Astrocyte (in vitro differentiated cells and primary cell): ENCODE measurements at regions not wholly inside any gene's neighbourhood (a gene's known extent, or its start where the extent isn't known, plus 50 kb on each side); places are given as distances from the start of the nearest gene placed in this dataset.
"Not testable (repeated sequence)": the region's sequence is repeated elsewhere in the genome, so short reads cannot be mapped to it uniquely, and the experiment has no call there.

Experiments used
- DNase-seq: peaks from one replicate; pipeline ENCODE4 v3.0.0-alpha.2; 2010; ENCODE audit warnings: low read depth
- FAIRE-seq: peaks from 2 replicates; lab custom pipeline; 2011; peaks lifted over from hg19 to GRCh38; lab: Jason Lieb, UNC
- H2AFZ ChIP-seq: 2 replicates; pipeline ENCODE4 v1.6.0; 2012; ENCODE audit warnings: low read depth, low read length, inconsistent platforms
- H3K27ac ChIP-seq: 2 replicates; pipeline ENCODE4 v1.5.1; 2011; ENCODE audit warnings: low read depth, low read length, inconsistent platforms
- H3K27me3 ChIP-seq: 2 replicates; pipeline ENCODE4 v1.6.0; 2011; ENCODE audit warnings: low read length, inconsistent platforms; ENCODE audit not compliant: insufficient read depth
- H3K36me3 ChIP-seq: 2 replicates; pipeline ENCODE4 v1.5.1; 2011; ENCODE audit warnings: low read length, inconsistent platforms; ENCODE audit not compliant: insufficient read depth
- H3K4me1 ChIP-seq: 2 replicates; pipeline ENCODE4 v1.5.1; 2011; ENCODE audit warnings: low read length, inconsistent platforms; ENCODE audit not compliant: insufficient read depth
- H3K4me2 ChIP-seq: 2 replicates; pipeline ENCODE4 v1.6.0; 2012; ENCODE audit warnings: low read length, inconsistent platforms
- H3K4me3 ChIP-seq: 2 replicates; pipeline ENCODE4 v1.5.1; 2011; ENCODE audit warnings: low read depth, mild to moderate bottlenecking, low read length, inconsistent platforms; ENCODE audit not compliant: insufficient read depth
- H3K79me2 ChIP-seq: 2 replicates; pipeline ENCODE4 v1.6.0; 2012; ENCODE audit warnings: mild to moderate bottlenecking, low read length, inconsistent platforms; ENCODE audit not compliant: insufficient read depth
- H3K9ac ChIP-seq: 2 replicates; pipeline ENCODE4 v1.6.0; 2012; ENCODE audit warnings: mild to moderate bottlenecking, low read length, inconsistent platforms
- H3K9me3 ChIP-seq: 2 replicates; pipeline ENCODE4 v1.5.1; 2012; ENCODE audit warnings: low read depth, mild to moderate bottlenecking, low read length, inconsistent platforms; ENCODE audit not compliant: insufficient read depth
- H4K20me1 ChIP-seq: 2 replicates; pipeline ENCODE4 v1.6.0; 2012; ENCODE audit warnings: low read length, inconsistent platforms; ENCODE audit not compliant: insufficient read depth
- H3K27ac Mint-ChIP-seq: one replicate; pipeline ENCODE4 v1.8.0; 2021; ENCODE audit warnings: mild to moderate bottlenecking, mixed read lengths; ENCODE audit not compliant: unreplicated experiment
- H3K27me3 Mint-ChIP-seq: one replicate; pipeline ENCODE4 v1.8.0; 2021; ENCODE audit warnings: low read depth, mixed read lengths; ENCODE audit not compliant: unreplicated experiment
- H3K36me3 Mint-ChIP-seq: one replicate; pipeline ENCODE4 v1.8.0; 2021; ENCODE audit warnings: low read depth, mixed read lengths; ENCODE audit not compliant: unreplicated experiment
- H3K4me1 Mint-ChIP-seq: one replicate; pipeline ENCODE4 v1.8.0; 2021; ENCODE audit warnings: low read depth, mixed read lengths; ENCODE audit not compliant: unreplicated experiment
- H3K4me3 Mint-ChIP-seq: one replicate; pipeline ENCODE4 v1.8.0; 2021; ENCODE audit warnings: mild to moderate bottlenecking, moderate library complexity, mixed read lengths; ENCODE audit not compliant: unreplicated experiment
- H3K9me3 Mint-ChIP-seq: one replicate; pipeline ENCODE4 v1.8.0; 2021; ENCODE audit warnings: mild to moderate bottlenecking, mixed read lengths; ENCODE audit not compliant: unreplicated experiment
- CTCF ChIP-seq: IDR thresholded peaks from 2 replicates; pipeline ENCODE4 v1.5.1; 2011; ENCODE audit warnings: low read depth, mild to moderate bottlenecking, inconsistent platforms, low read length, moderate library complexity; ENCODE audit not compliant: insufficient read depth
- EZH2 ChIP-seq: IDR thresholded peaks from 2 replicates; pipeline ENCODE4 v1.6.1; 2012; ENCODE audit warnings: mild to moderate bottlenecking, low read length, inconsistent platforms; ENCODE audit not compliant: insufficient read depth

GRCh38 chr4:164345756-164346155 lies 408.2 kb upstream of the SMIM31 start:
- Histone ChIP-seq H4K20me1 (no peaks in the 10 kb centered on the region), H3K9me3 (no peaks in the 10 kb centered on the region), H3K9ac (no peak overlapping the region), H3K4me1 (no peaks in the 10 kb centered on the region), H2AFZ (no peak overlapping the region), H3K27me3 (no peaks in the 10 kb centered on the region), H3K4me3 (no peak overlapping the region), H3K79me2 (no peaks in the 10 kb centered on the region), H3K4me2 (no peak overlapping the region), H3K27ac (no peak overlapping the region), H3K36me3 (no peaks in the 10 kb centered on the region)
- peak; percentile 21 for DNase-seq
- peaks cover 5% of the 10 kb centered on the region for H3K9me3 Mint-ChIP-seq
- FAIRE-seq, result no peak
- peaks cover 8% of the 10 kb centered on the region for H3K4me1 Mint-ChIP-seq
- H3K27ac Mint-ChIP-seq, result no peak overlapping the region
- no peak overlapping the region for H3K4me3 Mint-ChIP-seq
- no peaks in the 10 kb centered on the region for H3K27me3 Mint-ChIP-seq
- TF ChIP-seq CTCF, result no peak
- TF ChIP-seq EZH2, result no peak
- no peaks in the 10 kb centered on the region for H3K36me3 Mint-ChIP-seq

- no peak for TF ChIP-seq EZH2
- TF ChIP-seq CTCF, result no peak
- no peaks in the 10 kb centered on the region for H3K36me3 Mint-ChIP-seq
- no peaks in the 10 kb centered on the region for H3K9me3 Mint-ChIP-seq
- FAIRE-seq, result no peak
- no peak overlapping the region for H3K4me3 ChIP-seq
- no peaks in the 10 kb centered on the region for H3K36me3 ChIP-seq
- peaks cover 8% of the 10 kb centered on the region for H3K4me1 Mint-ChIP-seq
- DNase-seq, result peak; percentile 41
- H3K79me2 ChIP-seq, result no peaks in the 10 kb centered on the region
- H4K20me1 ChIP-seq, result no peaks in the 10 kb centered on the region
- H3K27ac ChIP-seq, result no peak overlapping the region
- H3K9ac ChIP-seq, result no peak overlapping the region
- H3K4me2 ChIP-seq, result no peak overlapping the region
- no peaks in the 10 kb centered on the region for H3K27me3 ChIP-seq
- no peaks in the 10 kb centered on the region for H3K27me3 Mint-ChIP-seq
- no peak overlapping the region for H2AFZ ChIP-seq
- no peak overlapping the region for H3K4me3 Mint-ChIP-seq
- no peaks in the 10 kb centered on the region for H3K9me3 ChIP-seq
- H3K4me1 ChIP-seq, result no peaks in the 10 kb centered on the region
- no peak overlapping the region for H3K27ac Mint-ChIP-seq
These were observed 403.9 kb upstream of the SMIM31 start for GRCh38 chr4:164350061-164350460.

- H2AFZ ChIP-seq, H3K27me3 Mint-ChIP-seq, DNase-seq, H3K36me3 ChIP-seq, H3K27me3 ChIP-seq, H3K36me3 Mint-ChIP-seq, H3K9ac ChIP-seq, H3K27ac ChIP-seq, H3K4me1 Mint-ChIP-seq, FAIRE-seq, H3K9me3 Mint-ChIP-seq, H3K4me2 ChIP-seq, H3K4me3 Mint-ChIP-seq, H3K4me3 ChIP-seq, H3K79me2 ChIP-seq, H3K4me1 ChIP-seq, H3K27ac Mint-ChIP-seq, H4K20me1 ChIP-seq, H3K9me3 ChIP-seq: not testable (repeated sequence)
These were observed 403.2 kb upstream of the SMIM31 start for GRCh38 chr4:164350716-164351115.
